ENCODE measurements at regions not wholly inside any gene's neighbourhood (a gene's known extent, or its start where the extent isn't known, plus 50 kb on each side); places are given as distances from the start of the nearest gene placed in this dataset.
"Not testable (repeated sequence)": the region's sequence is repeated elsewhere in the genome, so short reads cannot be mapped to it uniquely, and the experiment has no call there.

DNA sequence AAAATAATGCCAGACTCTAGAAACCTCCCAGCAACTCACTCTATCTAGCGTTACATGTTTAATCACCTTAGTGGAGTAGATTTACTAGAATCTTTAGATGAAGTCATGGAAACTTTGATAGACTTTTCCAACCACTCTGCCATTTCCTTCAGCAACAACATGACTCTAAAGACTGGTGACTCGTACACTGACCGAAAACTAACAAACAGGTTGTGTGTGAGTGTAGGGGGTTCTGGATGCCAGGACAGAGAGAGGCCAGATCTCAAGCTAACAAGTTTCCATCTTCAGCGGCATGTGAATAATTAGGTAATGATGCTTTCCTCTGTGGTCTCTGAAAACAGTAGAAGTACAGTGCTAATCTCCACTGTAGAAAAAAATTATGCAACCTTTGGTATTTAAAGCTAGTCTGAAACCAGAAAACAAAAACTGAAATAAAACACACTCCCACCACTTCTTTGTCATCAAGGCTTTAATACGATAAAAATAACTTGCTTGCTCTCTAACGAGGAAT lies 286.4 kb downstream of the PRDM5 start:
- peak; percentile 5 for DNase-seq

- DNase-seq: peak; percentile 49
Observed at GRCh38 chr4:120633810-120634209, 288.7 kb downstream of the PRDM5 start.

GRCh38 chr4:120630427-120630826 lies 292.1 kb downstream of the PRDM5 start:
- DNase-seq: peak; percentile 13

DNA sequence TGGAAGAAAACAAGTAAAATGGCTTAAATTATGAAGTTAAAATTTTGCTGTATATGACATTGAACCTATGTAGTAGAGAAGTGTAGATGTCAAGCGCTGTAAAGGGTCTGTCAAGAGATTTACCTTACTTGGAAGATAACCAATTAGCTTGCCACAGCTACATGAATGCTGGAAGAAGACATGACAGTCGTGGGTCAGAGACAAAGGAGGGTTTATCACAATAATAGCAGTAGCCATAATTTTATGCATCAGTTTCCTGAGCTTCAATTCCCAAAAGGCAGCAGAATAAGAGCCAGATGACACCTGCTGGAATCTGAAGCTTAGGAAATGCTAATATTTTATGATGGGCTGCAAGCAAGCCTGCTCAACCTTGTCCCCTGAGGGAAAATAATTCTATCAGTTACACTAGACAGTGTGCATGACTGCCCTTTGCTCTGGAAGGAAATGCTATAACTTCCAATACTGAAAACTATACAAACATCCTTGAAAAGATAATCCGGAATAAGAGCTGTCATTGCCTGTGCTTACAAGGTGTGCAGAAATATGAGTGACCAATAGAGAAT lies 292.9 kb downstream of the PRDM5 start:
- no peak for DNase-seq

DNA sequence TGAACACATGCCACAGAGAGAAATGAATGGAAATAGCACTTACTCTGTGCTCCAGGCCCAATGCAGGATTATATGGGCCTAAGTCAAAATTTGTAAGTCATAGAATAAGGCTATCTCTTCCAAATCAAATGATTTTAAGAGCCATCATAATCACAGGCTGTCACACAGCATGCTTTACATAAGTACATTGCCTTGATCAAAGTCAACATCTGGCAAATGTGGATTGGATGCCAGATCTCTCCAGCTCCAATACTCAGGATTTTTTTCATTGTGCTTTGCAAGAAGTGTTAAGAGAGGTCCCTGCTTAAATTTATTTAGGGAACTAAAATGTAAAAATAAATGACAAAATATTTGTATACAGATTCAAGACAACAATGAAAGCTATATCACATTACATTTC lies 299.9 kb downstream of the PRDM5 start:
- DNase-seq: no peak

DNA sequence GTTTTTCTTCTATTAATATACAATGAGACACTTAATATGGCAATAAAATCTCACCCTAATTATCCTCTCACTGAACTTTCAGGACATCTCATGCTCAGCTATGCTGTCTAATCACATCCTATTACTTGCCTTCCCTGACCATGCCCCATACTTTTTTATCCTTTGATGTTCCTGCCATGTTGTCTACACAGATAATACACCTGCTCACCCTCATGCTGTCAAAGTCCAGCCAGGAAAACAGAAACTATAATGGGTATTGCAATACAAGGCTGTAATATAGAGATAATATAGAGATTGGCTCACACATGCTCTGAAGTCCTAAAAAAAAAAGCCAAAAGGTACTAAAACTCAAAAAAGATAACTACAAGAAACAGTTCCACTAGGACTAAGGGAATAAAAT lies 305.4 kb downstream of the PRDM5 start:
- no peak for DNase-seq

DNA sequence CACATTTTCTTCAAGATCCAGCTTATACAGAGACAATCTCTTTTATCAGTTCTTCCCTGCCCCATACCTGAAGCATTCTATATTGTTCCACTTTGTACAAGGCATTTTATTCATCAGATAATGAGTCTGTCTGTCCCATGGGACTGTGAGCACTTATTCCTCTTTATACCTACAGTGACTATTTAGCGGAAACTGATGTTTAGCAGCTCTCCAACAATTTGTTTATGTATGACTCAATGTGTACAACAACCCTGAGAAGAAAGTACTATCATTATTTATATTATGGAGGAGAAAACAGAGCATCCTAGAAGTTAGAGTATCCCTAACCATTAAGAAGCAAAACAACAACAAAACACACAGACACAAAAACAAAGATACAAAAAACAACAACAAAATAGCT lies 306.5 kb downstream of the PRDM5 start:
- DNase-seq: no peak

DNA sequence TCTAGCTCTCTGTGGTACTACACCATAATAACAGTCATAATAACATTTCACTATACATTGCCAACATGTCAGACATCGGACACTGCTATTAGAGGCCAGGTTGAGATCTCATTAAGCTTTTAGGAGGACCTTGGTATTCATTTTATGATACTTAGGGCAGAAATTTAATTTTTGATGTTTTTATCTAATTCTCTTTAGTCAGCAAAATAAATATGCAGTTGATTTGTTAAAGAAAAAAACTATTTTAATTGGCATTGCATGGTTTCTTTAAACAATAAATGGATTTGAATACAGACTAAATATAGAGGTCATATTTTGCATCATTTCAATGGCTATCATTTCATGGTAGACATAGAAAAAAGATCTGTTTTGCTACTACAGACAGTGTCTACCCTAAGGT lies 308.7 kb downstream of the PRDM5 start:
- DNase-seq: no peak

- no peak for DNase-seq
Observed at GRCh38 chr4:120611092-120611491, 311.4 kb downstream of the PRDM5 start.

DNA sequence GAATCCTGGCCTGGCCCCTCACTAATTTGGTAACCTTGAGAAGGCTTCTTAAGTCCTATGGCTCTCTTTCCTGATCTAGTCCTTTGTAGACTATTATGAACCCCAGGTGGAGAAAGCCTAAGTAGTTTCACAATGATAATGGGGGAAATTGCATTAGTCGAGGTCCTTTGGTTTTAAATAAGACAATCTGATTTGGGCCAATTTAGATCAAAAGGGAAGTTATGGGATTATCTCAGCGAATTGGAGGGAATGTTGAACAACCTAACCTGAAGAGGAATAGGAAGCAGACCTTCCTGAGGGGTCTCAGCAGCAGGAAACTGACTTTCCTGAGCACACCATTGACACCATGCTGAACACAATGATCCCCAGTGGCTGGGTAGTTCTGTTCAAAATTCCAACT lies 331.5 kb downstream of the PRDM5 start:
- no peak for DNase-seq

DNA sequence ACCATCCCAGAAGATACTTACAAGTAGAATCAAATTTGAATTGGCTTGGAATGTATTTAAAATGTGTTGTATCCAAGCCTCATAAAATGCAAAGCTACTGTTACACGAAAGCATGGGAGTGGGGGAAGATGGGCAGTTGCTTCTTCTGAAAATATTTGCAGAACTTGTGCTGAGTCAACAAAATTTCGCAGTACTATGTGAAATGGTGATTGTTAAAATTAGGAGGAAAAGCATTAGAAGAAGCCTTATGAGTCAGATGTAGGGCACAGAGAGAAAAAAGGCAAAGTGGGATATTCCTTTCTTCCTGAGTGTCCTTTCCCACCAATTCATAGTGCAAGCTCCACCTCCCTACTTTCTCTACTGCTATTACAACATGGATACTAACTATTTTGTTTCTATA lies 332.7 kb downstream of the PRDM5 start:
- DNase-seq: no peak

DNA sequence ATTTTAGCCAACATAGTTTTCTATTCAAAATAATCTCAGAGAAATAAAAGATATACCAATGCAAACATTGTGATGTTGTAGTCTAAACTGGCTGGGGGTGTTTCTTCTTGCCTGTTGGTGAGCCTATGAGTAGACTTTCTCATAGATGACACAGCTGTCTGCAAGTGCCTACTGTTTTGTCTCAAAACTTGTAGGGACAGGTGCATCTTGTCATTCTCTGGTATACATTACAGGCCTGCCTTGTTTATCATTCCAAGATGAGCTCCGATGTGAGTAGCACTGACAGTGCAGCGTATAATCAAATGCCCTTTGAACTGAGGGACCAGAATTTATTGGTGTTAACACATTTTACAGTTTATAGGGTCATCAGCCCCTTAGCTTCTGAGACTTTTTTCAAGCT lies 353.8 kb downstream of the PRDM5 start:
- no peak for DNase-seq

DNA sequence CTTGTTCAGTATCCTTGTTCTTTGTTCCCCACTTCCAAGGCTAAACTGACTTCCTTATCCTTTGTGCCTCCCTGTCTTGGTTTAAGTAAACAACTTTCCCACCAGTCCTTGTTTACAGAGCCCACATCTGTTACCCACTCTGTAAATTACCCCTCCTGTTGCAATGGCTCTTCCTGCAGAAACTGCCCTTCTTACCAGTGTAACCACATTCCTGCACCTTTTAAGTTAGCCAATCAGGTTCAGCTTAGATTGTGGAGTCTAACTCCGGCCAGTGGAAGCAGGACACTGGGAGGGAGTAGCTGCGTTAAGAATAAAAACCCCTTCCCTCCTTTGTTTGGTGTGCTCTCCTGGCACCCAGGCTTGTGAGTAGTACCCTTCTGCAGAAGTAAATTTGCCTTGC lies 360.9 kb downstream of the PRDM5 start:
- DNase-seq: no peak

DNA sequence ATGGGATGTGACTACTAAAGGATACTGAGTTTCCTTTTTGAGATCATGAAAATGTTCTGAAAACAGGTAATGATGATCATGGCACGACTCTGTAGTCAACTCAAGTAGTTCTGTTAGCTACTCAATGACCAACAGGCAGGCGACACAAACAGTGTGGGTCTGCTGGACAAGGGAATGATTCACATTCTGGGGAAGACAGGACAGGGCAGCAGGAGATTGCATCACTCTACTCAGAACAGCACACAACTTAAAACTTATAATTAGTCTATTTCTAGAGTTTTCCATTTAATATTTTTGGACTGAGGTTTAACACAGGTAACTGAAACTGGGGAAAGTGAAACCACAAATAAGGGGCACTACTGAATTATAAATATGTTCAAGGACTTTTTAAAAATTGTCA lies 365.2 kb downstream of the PRDM5 start:
- peak; percentile 40 for DNase-seq

GRCh38 chr4:120555058-120555457 lies 367.5 kb downstream of the PRDM5 start:
- no peak for DNase-seq

- no peak for DNase-seq
Observed at GRCh38 chr4:120554086-120554485, 368.4 kb downstream of the PRDM5 start.

DNA sequence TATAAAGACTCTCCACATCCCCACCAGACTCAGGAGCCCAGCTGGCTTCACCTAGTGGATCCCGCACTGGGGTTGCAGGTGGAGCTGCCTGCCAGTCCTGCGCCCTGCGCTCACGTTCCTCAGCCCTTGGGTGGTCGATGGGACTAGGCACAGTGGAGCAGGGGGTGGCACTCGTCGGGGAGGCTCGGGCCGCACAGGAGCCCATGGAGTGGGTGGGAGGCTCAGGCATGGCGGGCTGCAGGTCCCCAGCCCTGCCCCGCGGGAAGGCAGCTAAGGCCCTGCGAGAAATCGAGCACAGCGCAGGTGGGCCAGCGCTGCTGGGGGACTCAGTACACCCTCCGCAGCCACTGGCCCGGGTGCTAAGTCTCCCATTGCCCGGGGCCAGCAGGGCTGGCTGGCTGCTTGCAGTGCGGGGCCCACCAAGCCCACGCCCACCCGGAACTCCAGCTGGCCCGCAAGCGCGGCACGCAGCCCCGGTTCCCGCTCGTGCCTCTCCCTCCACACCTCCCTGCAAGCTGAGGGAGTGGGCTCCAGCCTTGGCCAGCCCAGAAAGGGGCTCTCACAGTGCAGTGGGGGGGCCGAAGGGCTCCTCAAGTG lies 371.8 kb downstream of the PRDM5 start:
- not testable (repeated sequence) for DNase-seq

GRCh38 chr4:120549011-120549570 lies 373.4 kb downstream of the PRDM5 start:
- DNase-seq: no peak

DNA sequence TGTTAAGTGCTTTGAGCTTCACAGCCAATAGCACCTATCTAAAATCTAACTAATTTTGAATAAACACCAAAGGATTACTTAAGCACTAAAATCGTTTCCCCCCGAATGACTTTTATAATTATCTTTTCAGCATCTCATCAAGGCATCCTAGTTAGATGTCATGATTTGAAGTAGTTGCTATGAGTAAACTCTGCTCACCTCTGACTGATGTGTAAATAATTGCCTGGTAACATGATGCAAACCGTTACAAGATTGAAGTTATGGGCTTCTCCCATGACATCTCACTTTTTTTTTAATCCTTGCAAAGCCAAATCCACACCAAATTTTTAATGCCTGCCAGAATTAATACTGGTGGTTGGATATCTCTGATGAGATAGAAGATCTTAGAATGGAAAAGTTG lies 377.1 kb downstream of the PRDM5 start:
- no peak for DNase-seq

GRCh38 chr4:120544838-120545237 lies 377.7 kb downstream of the PRDM5 start:
- DNase-seq: no peak

- DNase-seq: no peak
Observed at GRCh38 chr4:120540625-120541024, 381.9 kb downstream of the PRDM5 start.

GRCh38 chr4:120536884-120537283 lies 385.6 kb downstream of the PRDM5 start:
- DNase-seq: no peak

GRCh38 chr4:120528428-120528827 lies 394.1 kb downstream of the PRDM5 start:
- no peak for DNase-seq

DNA sequence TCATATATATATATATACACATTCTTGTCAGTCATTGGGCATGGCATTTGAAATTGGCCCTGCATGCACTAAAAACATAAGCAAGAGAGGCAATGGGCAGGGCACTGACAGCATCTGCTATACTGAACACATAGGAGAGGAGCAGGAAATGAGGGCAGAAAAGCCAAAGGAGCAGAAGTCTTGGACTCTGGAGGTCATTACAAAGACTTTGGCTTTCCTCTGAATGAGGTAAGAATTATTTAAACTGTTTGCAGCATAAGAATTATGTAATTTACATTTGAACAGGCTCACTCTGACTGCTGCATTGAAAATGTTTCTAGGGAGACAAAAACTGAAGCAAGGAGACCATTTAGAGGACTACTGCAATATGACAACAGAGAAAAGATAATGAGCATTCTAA lies 396.5 kb downstream of the PRDM5 start:
- no peak for DNase-seq

- no peak for DNase-seq
Observed at GRCh38 chr4:120525106-120525505, 397.4 kb downstream of the PRDM5 start.
